ENCODE measurements at regions not wholly inside any gene's neighbourhood (a gene's known extent, or its start where the extent isn't known, plus 50 kb on each side); places are given as distances from the start of the nearest gene placed in this dataset.
"Not testable (repeated sequence)": the region's sequence is repeated elsewhere in the genome, so short reads cannot be mapped to it uniquely, and the experiment has no call there.

- not testable (repeated sequence) for TF ChIP-seq CTCF (conservative IDR thresholded peaks at IDR 0.05; ENCODE audit: low read depth, low read length); POLR2A (IDR thresholded peaks at IDR 0.05; ENCODE audit: low read depth, low read length); NFE2L2 (IDR thresholded peaks at IDR 0.05; ENCODE audit: low read depth, low read length); RFX5 (IDR thresholded peaks at IDR 0.05; ENCODE audit: low read depth, low read length); CEBPB (IDR thresholded peaks at IDR 0.05; ENCODE audit: low read depth, low read length); FOS (IDR thresholded peaks at IDR 0.05; ENCODE audit: low read depth, low read length); SMC3 (IDR thresholded peaks at IDR 0.05; ENCODE audit: low read depth, low read length); ELK1 (IDR thresholded peaks at IDR 0.05; ENCODE audit: borderline replicate concordance, low read depth, low read length); RAD21 (IDR thresholded peaks at IDR 0.05; ENCODE audit: low read length); MAFK (IDR thresholded peaks at IDR 0.05; ENCODE audit: low read depth, low read length); USF2 (IDR thresholded peaks at IDR 0.05; ENCODE audit: low read depth, low read length)
Measured at GRCh38 chr4:118433612-118434375, 81.0 kb upstream of the PRSS12 start.

Measured in IMR-90 (cell line).